K562 (cell line): ENCODE measurements at regions not wholly inside any gene's neighbourhood (a gene's known extent, or its start where the extent isn't known, plus 50 kb on each side); places are given as distances from the start of the nearest gene placed in this dataset.

ENCODE experiments used
- ATAC-seq: fragments of 200-7000 bp; cut with Tn5 transposase; 3 replicates; pipeline ENCODE4 v1.9.1; 2020; ENCODE audit warnings: moderate library complexity
- BruUV-seq: library from RNA; stranded (reverse); fragments of 400-500 nt; replicated peaks from 2 replicates; lab custom pipeline; 2021; lab: Mats Ljungman, UMichigan
- CTCF ChIA-PET: fragments of 300-600 bp; formaldehyde crosslinking; extraction: SDS; loops from one replicate; lab custom pipeline; 2021; ENCODE audit warnings: low intra/inter-chr PET ratio; lab: Yijun Ruan, JAX
- POLR2A ChIA-PET: fragments of 300-600, 350-650 bp; sonication (Branson Sonifier 250); formaldehyde crosslinking; extraction: SDS; loops from one replicate; lab custom pipeline; 2021; ENCODE audit warnings: antibody characterized with exemption, inconsistent platforms; lab: Yijun Ruan, JAX
- DNase-seq, 4 experiments: peaks; one replicate each; pipeline versions ENCODE4 v3.0.0 to v3.0.0-alpha.2; 2011 to 2018; ENCODE audit warnings: low spot score in 3 of 4, mixed read lengths in 3 of 4; ENCODE audit errors: extremely low read depth in 1 of 4
- FAIRE-seq: peaks from 2 replicates; lab custom pipeline; 2011; peaks lifted over from hg19 to GRCh38; lab: Jason Lieb, UNC
- H2AFZ ChIP-seq: 2 replicates; pipeline ENCODE4 v1.6.0; 2011; ENCODE audit warnings: low read depth, low read length, control low read depth, inconsistent platforms
- H3K27ac ChIP-seq: fragments of 200-600 bp; 3 replicates; pipeline ENCODE4 v1.8.0; 2011; ENCODE audit warnings: low read depth, mild to moderate bottlenecking, control low read depth, inconsistent platforms, low read length, moderate library complexity, mixed read lengths; ENCODE audit errors: extremely low read depth
- H3K27me3 ChIP-seq, 2 experiments: fragments of 300-600 bp in 1 of 2; 2 replicates in 1 of 2; 3 replicates in 1 of 2; pipeline versions ENCODE4 v1.6.0 to v1.8.0; 2011; ENCODE audit warnings: inconsistent platforms in 2 of 2, low read length in 2 of 2, mild to moderate bottlenecking in 1 of 2, mixed read lengths in 1 of 2, moderate library complexity in 1 of 2; ENCODE audit not compliant: control insufficient read depth in 2 of 2, insufficient read depth in 2 of 2
- H3K36me3 ChIP-seq: fragments of 300-600 bp; 3 replicates; pipeline ENCODE4 v1.8.0; 2011; ENCODE audit warnings: mild to moderate bottlenecking, low read length, inconsistent platforms; ENCODE audit not compliant: control insufficient read depth, insufficient read depth
- H3K4me1 ChIP-seq, 2 experiments: fragments of 200-600 bp in 1 of 2; replicated peaks in 1 of 2; 2 replicates in 1 of 2; 3 replicates in 1 of 2; pipeline versions ENCODE4 v1.5.1 to v1.8.0; 2011; ENCODE audit warnings: inconsistent platforms in 2 of 2, low read length in 2 of 2, mild to moderate bottlenecking in 1 of 2, mixed read lengths in 1 of 2, moderate library complexity in 1 of 2; ENCODE audit not compliant: control insufficient read depth in 2 of 2, insufficient read depth in 2 of 2
- H3K4me2 ChIP-seq: 2 replicates; pipeline ENCODE4 v1.6.1; 2011; ENCODE audit warnings: low read length, control low read depth, inconsistent platforms, mixed read lengths; ENCODE audit not compliant: insufficient read depth
- H3K4me3 ChIP-seq: fragments of 200-600 bp; sonication (generic), shearing (Covaris generic); 2 replicates; pipeline ENCODE4 v1.5.1; 2016; ENCODE audit warnings: control low read depth, inconsistent platforms
- H3K79me2 ChIP-seq: fragments of 200-600 bp; 3 replicates; pipeline ENCODE4 v1.8.0; 2011; ENCODE audit warnings: low read length, inconsistent platforms; ENCODE audit not compliant: control insufficient read depth, insufficient read depth
- H3K9ac ChIP-seq, 2 experiments: 2 replicates each; pipeline versions ENCODE4 v1.6.0 to v1.6.1; 2011; ENCODE audit warnings: low read depth in 2 of 2, low read length in 2 of 2, control low read depth in 1 of 2, inconsistent platforms in 1 of 2, mild to moderate bottlenecking in 1 of 2, mixed read lengths in 1 of 2; ENCODE audit not compliant: insufficient read depth in 1 of 2
- H3K9me1 ChIP-seq: one replicate; pipeline ENCODE4 v1.6.0; 2011; ENCODE audit warnings: inconsistent platforms, mild to moderate bottlenecking, low read length, moderate library complexity; ENCODE audit not compliant: control insufficient read depth, insufficient read depth
- H3K9me3 ChIP-seq: replicated peaks from 2 replicates; pipeline ENCODE4 v1.5.1; 2011; ENCODE audit warnings: low read depth, low read length, inconsistent platforms; ENCODE audit not compliant: control insufficient read depth, insufficient read depth
- H4K20me1 ChIP-seq: replicated peaks from 2 replicates; pipeline ENCODE4 v1.6.1; 2011; ENCODE audit warnings: low read length, inconsistent platforms, mixed read lengths; ENCODE audit not compliant: control insufficient read depth, insufficient read depth
- ASH1L ChIP-seq: fragments of 450-650 bp; IDR thresholded peaks from 2 replicates; pipeline ENCODE4 v1.6.1; 2018; ENCODE audit warnings: borderline replicate concordance, mild to moderate bottlenecking, low read depth; ENCODE audit not compliant: partially characterized antibody
- CBX3 ChIP-seq, 2 experiments: IDR thresholded peaks; 1 replicate in 1 of 2; 2 replicates in 1 of 2; pipeline ENCODE4 v1.6.1; 2012; ENCODE audit warnings: inconsistent platforms in 2 of 2, low read length in 2 of 2, borderline replicate concordance in 1 of 2, control low read depth in 1 of 2
- FOXM1 ChIP-seq, 2 experiments: fragments of 450-650 bp in 1 of 2; sonication (generic) in 1 of 2; formaldehyde crosslinking in 1 of 2; IDR thresholded peaks; 2 replicates each; pipeline versions ENCODE4 v1.6.1 to v1.9.0; 2017 to 2022; ENCODE audit warnings: low read depth in 2 of 2, mild to moderate bottlenecking in 2 of 2, missing genetic modification reagents in 1 of 2, moderate library complexity in 1 of 2
- ILK ChIP-seq: fragments of 450-650 bp; IDR thresholded peaks from 2 replicates; pipeline ENCODE4 v1.6.1; 2016; ENCODE audit warnings: missing genetic modification characterization, low read depth, mild to moderate bottlenecking, missing compliant biosample characterization, moderate library complexity, borderline replicate concordance
- MEF2D ChIP-seq: conservative IDR thresholded peaks from 2 replicates; pipeline ENCODE4 v1.6.1; 2016; ENCODE audit warnings: low read depth, missing genetic modification characterization, missing compliant biosample characterization
- PHF21A ChIP-seq: fragments of 450-650 bp; IDR thresholded peaks from 2 replicates; pipeline ENCODE4 v1.6.1; 2017; ENCODE audit warnings: low read depth, borderline replicate concordance
- SIRT6 ChIP-seq: IDR thresholded peaks from one replicate; pipeline ENCODE4 v1.6.1; 2012; ENCODE audit warnings: low read depth, mild to moderate bottlenecking, control low read depth, inconsistent platforms, low read length, moderate library complexity
- SRSF9 ChIP-seq: fragments of 200-400 bp; formaldehyde crosslinking; IDR thresholded peaks from 2 replicates; pipeline ENCODE4 v1.6.1; 2017; ENCODE audit warnings: low read depth, low read length, borderline replicate concordance
- TFAM ChIP-seq: fragments of 250-450 bp; sonication (Bioruptor Pico); conservative IDR thresholded peaks from 2 replicates; pipeline ENCODE4 v1.5.0; 2021; ENCODE audit warnings: mild to moderate bottlenecking, moderate library complexity
- WHSC1 ChIP-seq: IDR thresholded peaks from one replicate; pipeline ENCODE4 v1.6.1; 2012; ENCODE audit warnings: low read length, control low read depth, inconsistent platforms
- ZNF668 ChIP-seq: fragments of 250-450 bp; sonication (Bioruptor Pico); IDR thresholded peaks from 2 replicates; pipeline ENCODE4 v1.8.0; 2022; ENCODE audit warnings: mild to moderate bottlenecking, inconsistent platforms
- ZNF830 ChIP-seq: fragments of 250-450 bp; sonication (Bioruptor Pico); IDR thresholded peaks from 2 replicates; pipeline ENCODE4 v1.5.0; 2021; ENCODE audit warnings: mild to moderate bottlenecking
- WGBS: fragments of 100-300 bp; shearing (Covaris generic); methylation state at CpG from one replicate; pipeline ENCODE4 v1.1.6; 2016; ENCODE audit warnings: low coverage, mixed read lengths; ENCODE audit not compliant: insufficient coverage; ENCODE audit errors: missing lambda C conversion rate; 5-methylcytosine and 5-hydroxymethylcytosine counted together
- in situ Hi-C: fragments of 300-500 bp; cut with MboI; formaldehyde crosslinking; loops from 4 replicates; pipeline ENCODE4 v1.15.0; 2018; ENCODE audit warnings: inconsistent platforms, mixed read lengths
- intact Hi-C: fragments of 100-400 bp; cut with micrococcal nuclease; formaldehyde crosslinking; loops from 2 replicates; pipeline ENCODE4 v1.14.2; 2022
- TF ChIP-seq, protein P1 (sequence below): fragments of 200-800 bp; sonication (Bioruptor generic); IDR thresholded peaks from 2 replicates; pipeline ENCODE4 v1.6.1; 2017; ENCODE audit warnings: missing genetic modification characterization, missing compliant biosample characterization
- TF ChIP-seq, protein P2 (sequence below): fragments of 250-450 bp; sonication (Bioruptor Pico); IDR thresholded peaks from 2 replicates; pipeline ENCODE4 v1.5.0; 2022; ENCODE audit warnings: mild to moderate bottlenecking

GRCh38 chr22:27650985-27651384, 150.6 kb downstream of the MN1 start:
- POLR2A ChIA-PET, result interaction anchor here (1.3 kb wide), 1 partner anchor 11 kb away, joined by 8 read pairs; no protein-coding TSS in a partner anchor
- H4K20me1 ChIP-seq, result no peaks in the 10 kb centered on the region
- no peak for FAIRE-seq
- H3K36me3 ChIP-seq, result no peaks in the 10 kb centered on the region
- H3K79me2 ChIP-seq, result no peaks in the 10 kb centered on the region
- no peak overlapping the region for H3K9ac ChIP-seq
- WGBS, result 4% methylated on average over 3 of the region's 3 CpGs
- no TSS peak for BruUV-seq
- CTCF ChIA-PET, result no interaction called here
- no peaks in the 10 kb centered on the region for H3K9me1 ChIP-seq
- H3K4me2 ChIP-seq, result no peak overlapping the region
- no peak overlapping the region for H3K4me3 ChIP-seq
- H2AFZ ChIP-seq, result no peak overlapping the region
- intact Hi-C loops (no loop called here), in situ Hi-C loops (no loop called here)
- no peak for ATAC-seq
- no peaks in the 10 kb centered on the region for H3K9me3 ChIP-seq
- TF ChIP-seq, protein P1, sequence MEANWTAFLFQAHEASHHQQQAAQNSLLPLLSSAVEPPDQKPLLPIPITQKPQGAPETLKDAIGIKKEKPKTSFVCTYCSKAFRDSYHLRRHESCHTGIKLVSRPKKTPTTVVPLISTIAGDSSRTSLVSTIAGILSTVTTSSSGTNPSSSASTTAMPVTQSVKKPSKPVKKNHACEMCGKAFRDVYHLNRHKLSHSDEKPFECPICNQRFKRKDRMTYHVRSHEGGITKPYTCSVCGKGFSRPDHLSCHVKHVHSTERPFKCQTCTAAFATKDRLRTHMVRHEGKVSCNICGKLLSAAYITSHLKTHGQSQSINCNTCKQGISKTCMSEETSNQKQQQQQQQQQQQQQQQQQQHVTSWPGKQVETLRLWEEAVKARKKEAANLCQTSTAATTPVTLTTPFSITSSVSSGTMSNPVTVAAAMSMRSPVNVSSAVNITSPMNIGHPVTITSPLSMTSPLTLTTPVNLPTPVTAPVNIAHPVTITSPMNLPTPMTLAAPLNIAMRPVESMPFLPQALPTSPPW, result no peak
- TF ChIP-seq ZNF830 (no peak), TFAM (CRISPR knock-in tag) (no peak), MEF2D (tag) (no peak), ASH1L (no peak), CBX3 (IDR thresholded peaks at IDR 0.05; ENCODE audit: borderline replicate concordance in 1 of 2, low read length in 2 of 2) (no peak), SRSF9 (no peak), SIRT6 (no peak), PHF21A (no peak), ILK (no peak), ZNF668 (CRISPR knock-in tag) (no peak), WHSC1 (no peak), FOXM1 (IDR thresholded peaks at IDR 0.05; ENCODE audit: low read depth) (no peak), FOXM1 (CRISPR knock-in tag; IDR thresholded peaks at IDR 0.05; ENCODE audit: low read depth) (no peak)
- TF ChIP-seq, protein P2, sequence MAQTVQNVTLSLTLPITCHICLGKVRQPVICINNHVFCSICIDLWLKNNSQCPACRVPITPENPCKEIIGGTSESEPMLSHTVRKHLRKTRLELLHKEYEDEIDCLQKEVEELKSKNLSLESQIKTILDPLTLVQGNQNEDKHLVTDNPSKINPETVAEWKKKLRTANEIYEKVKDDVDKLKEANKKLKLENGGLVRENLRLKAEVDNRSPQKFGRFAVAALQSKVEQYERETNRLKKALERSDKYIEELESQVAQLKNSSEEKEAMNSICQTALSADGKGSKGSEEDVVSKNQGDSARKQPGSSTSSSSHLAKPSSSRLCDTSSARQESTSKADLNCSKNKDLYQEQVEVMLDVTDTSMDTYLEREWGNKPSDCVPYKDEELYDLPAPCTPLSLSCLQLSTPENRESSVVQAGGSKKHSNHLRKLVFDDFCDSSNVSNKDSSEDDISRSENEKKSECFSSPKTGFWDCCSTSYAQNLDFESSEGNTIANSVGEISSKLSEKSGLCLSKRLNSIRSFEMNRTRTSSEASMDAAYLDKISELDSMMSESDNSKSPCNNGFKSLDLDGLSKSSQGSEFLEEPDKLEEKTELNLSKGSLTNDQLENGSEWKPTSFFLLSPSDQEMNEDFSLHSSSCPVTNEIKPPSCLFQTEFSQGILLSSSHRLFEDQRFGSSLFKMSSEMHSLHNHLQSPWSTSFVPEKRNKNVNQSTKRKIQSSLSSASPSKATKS, result no peak
- TF ChIP-seq, all 486 proteins: peak for 0
- Histone ChIP-seq H3K27ac (no peak overlapping the region), H3K4me1 (no peaks in the 10 kb centered on the region; a peak in 1 of 5 replicates), H3K27me3 (peaks cover 0 to 4% of the 10 kb centered on the region in 2 experiments; a peak in 1 of 5 replicates)
- DNase-seq, result no peak
